HEK293T (cell line): ENCODE measurements at regions not wholly inside any gene's neighbourhood (a gene's known extent, or its start where the extent isn't known, plus 50 kb on each side); places are given as distances from the start of the nearest gene placed in this dataset.

Source experiments
- CTCF ChIA-PET: fragments of 350-600 bp; formaldehyde crosslinking; extraction: SDS; loops from one replicate; lab custom pipeline; 2021; ENCODE audit warnings: antibody characterized with exemption, inconsistent platforms; lab: Yijun Ruan, JAX
- POLR2A ChIA-PET: fragments of 350-600 bp; formaldehyde crosslinking; extraction: SDS; loops from one replicate; lab custom pipeline; 2020; ENCODE audit warnings: antibody characterized with exemption, inconsistent platforms; lab: Yijun Ruan, JAX
- DNase-seq: peaks from one replicate; pipeline ENCODE4 v3.0.0; 2012; ENCODE audit warnings: mixed read lengths; ENCODE audit errors: extremely low spot score
- ARNT ChIP-seq: fragments of 450-650 bp; IDR thresholded peaks from 2 replicates; pipeline ENCODE4 v1.6.1; 2017; ENCODE audit warnings: mild to moderate bottlenecking
- BHLHE40 ChIP-seq: fragments of 450-650 bp; IDR thresholded peaks from 2 replicates; pipeline ENCODE4 v1.6.1; 2016; ENCODE audit warnings: mild to moderate bottlenecking, moderate library complexity, borderline replicate concordance
- CTBP1 ChIP-seq: fragments of 450-650 bp; IDR thresholded peaks from 2 replicates; pipeline ENCODE4 v1.6.1; 2016; ENCODE audit warnings: borderline replicate concordance
- ELF4 ChIP-seq: fragments of 450-650 bp; IDR thresholded peaks from 2 replicates; pipeline ENCODE4 v1.6.1; 2017; ENCODE audit warnings: antibody characterized with exemption
- FOXA1 ChIP-seq: fragments of 450-650 bp; IDR thresholded peaks from 2 replicates; pipeline ENCODE4 v1.6.1; 2016; ENCODE audit warnings: mild to moderate bottlenecking
- FOXK2 ChIP-seq: fragments of 450-650 bp; IDR thresholded peaks from 2 replicates; pipeline ENCODE4 v1.6.1; 2016; ENCODE audit warnings: mild to moderate bottlenecking
- FOXM1 ChIP-seq: fragments of 450-650 bp; IDR thresholded peaks from 2 replicates; pipeline ENCODE4 v1.6.1; 2017; ENCODE audit warnings: mild to moderate bottlenecking, borderline replicate concordance
- HDGF ChIP-seq: fragments of 450-650 bp; IDR thresholded peaks from 2 replicates; pipeline ENCODE4 v1.6.1; 2017; ENCODE audit warnings: antibody characterized with exemption, borderline replicate concordance
- L3MBTL2 ChIP-seq: fragments of 450-650 bp; conservative IDR thresholded peaks from 2 replicates; pipeline ENCODE4 v1.6.1; 2016; ENCODE audit warnings: mild to moderate bottlenecking
- LEF1 ChIP-seq: fragments of 450-650 bp; IDR thresholded peaks from 2 replicates; pipeline ENCODE4 v1.6.1; 2017; ENCODE audit warnings: mild to moderate bottlenecking, borderline replicate concordance
- NFRKB ChIP-seq: fragments of 450-650 bp; IDR thresholded peaks from 2 replicates; pipeline ENCODE4 v1.6.1; 2016; ENCODE audit warnings: mild to moderate bottlenecking, moderate library complexity
- SP1 ChIP-seq: fragments of 450-650 bp; IDR thresholded peaks from 2 replicates; pipeline ENCODE4 v1.6.1; 2017
- SUZ12 ChIP-seq: fragments of 450-650 bp; IDR thresholded peaks from 2 replicates; pipeline ENCODE4 v1.6.1; 2016; ENCODE audit warnings: mild to moderate bottlenecking
- TARDBP ChIP-seq: fragments of 450-650 bp; IDR thresholded peaks from 2 replicates; pipeline ENCODE4 v1.6.1; 2016
- ZNF384 ChIP-seq: fragments of 450-650 bp; IDR thresholded peaks from 2 replicates; pipeline ENCODE4 v1.6.1; 2016
- TF ChIP-seq, protein P1 (sequence below): fragments of 450-650 bp; IDR thresholded peaks from 2 replicates; pipeline ENCODE4 v1.6.1; 2016

DNA sequence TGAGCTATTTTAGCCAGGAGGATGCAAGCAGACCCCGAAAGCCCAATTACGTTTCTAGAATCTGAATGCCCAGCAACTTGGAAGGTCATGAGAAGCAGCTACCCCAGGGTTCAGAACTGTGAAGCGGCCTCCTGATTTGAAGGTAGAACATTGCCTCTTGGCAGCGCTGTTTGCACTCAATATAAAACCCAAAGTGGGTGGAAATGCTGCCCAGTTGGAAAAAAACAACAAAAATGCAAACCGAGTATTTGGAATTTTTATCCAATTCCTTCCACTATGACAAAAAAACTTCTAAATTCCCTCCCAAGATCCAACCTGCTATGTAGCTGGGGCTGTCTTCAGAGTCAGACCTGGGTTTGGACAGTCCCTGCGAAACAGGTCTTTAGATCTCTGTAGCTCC lies 103.3 kb upstream of the RBPJ start:
- no peak for DNase-seq
- POLR2A ChIA-PET = interaction anchor here (0.9 kb wide), 3 partner anchors 10 to 103 kb away, joined by 3 to 5 read pairs (median 3); partner anchors contain the start of gene RBPJ
- CTCF ChIA-PET = no interaction called here
- TF ChIP-seq ELF4 = no peak
- TF ChIP-seq ZNF384 = no peak
- TF ChIP-seq, protein P1, sequence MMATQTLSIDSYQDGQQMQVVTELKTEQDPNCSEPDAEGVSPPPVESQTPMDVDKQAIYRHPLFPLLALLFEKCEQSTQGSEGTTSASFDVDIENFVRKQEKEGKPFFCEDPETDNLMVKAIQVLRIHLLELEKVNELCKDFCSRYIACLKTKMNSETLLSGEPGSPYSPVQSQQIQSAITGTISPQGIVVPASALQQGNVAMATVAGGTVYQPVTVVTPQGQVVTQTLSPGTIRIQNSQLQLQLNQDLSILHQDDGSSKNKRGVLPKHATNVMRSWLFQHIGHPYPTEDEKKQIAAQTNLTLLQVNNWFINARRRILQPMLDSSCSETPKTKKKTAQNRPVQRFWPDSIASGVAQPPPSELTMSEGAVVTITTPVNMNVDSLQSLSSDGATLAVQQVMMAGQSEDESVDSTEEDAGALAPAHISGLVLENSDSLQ = no peak
- TF ChIP-seq SP1 = no peak
- no peak for TF ChIP-seq SUZ12
- no peak for TF ChIP-seq FOXK2
- TF ChIP-seq LEF1 = no peak
- no peak for TF ChIP-seq NFRKB
- no peak for TF ChIP-seq ARNT
- no peak for TF ChIP-seq FOXA1
- TF ChIP-seq CTBP1 = no peak
- TF ChIP-seq L3MBTL2 = no peak
- no peak for TF ChIP-seq FOXM1

DNA sequence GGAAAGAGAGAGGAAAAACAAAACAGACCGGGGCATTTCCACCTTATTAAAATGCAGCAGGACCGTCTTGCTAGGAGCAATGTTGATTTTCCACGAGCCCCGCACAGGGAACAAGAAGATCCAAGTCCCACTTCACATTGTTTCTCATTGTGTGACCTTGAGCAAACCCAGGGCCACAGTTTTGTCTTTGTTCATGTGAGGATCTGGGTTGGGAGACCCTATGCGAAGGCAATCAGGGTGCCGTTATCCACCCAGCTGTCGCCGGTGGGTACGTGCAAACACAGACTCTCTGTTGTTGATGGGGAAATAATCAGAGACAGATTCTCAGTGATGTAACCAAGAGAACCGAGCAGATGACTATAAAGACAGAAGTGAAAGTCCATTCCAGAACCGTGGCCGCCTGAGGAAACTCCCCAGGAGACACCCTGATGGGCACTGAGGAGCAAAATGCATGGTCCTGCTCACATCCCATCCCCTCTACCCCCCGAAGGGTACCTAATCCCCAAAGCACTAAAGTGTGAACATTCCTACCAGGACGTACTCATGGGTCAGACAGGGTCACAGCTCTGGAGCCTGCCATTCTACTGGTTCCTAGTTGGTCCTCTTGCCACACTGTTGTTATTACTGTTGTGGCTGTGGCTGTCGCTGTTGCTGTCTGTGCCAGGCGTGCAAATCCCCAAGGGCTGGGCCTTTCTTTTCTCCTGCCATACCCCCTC lies 102.7 kb upstream of the RBPJ start:
- no peak for TF ChIP-seq L3MBTL2
- TF ChIP-seq FOXM1 = no peak
- no peak for TF ChIP-seq SUZ12
- ChIA-PET POLR2A (interaction anchor here (0.9 kb wide), 2 partner anchors 11 to 102 kb away, joined by 3 to 5 read pairs; partner anchors contain the start of gene RBPJ), CTCF (no interaction called here)
- no peak for DNase-seq

DNA sequence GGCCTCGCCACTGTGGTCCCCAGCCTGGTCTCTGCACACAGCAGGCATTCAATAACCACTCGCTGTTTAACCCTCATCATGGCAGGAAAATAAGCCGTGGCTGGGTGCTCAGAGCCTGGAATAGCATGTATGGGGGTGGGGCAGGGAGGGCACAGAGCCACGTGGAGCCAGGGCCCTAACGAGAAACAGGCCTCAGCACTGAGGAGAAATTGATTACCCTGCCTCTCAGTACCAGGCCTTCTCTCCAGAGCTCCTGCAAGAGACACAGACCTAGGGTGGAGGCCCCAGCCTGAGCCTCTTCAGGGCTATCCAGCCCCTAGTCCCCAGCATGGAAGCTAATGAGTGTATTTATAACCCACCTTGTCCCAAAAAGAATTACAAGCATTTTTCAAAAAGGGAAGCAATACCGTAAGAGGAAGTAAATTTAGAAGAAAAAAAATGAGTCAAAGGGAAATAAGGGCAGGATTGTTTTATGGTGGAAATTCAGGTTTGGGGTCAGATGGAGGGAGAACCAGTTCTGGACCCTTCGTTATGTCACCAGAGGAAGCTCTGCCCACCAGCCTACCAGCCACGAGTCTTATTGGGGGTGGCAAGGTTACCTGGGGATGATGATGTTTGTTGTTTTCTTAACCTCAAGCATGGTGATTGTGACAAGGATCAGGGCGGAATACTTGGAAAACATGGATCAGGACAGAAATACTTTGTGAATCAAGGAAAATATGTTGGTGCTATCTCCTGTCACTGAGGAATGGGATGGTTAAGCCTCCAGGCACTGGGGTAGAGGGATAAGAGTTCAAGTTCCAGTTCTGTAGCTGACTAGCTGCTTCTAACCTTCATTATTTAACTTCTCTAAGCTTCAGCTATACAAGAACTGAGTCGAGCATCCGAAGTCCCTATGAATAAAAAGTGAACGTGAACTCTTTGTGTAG lies 101.9 kb upstream of the RBPJ start:
- POLR2A ChIA-PET = no interaction called here
- CTCF ChIA-PET = no interaction called here
- DNase-seq = no peak
- TF ChIP-seq, protein P1 = no peak
- no peak for TF ChIP-seq BHLHE40
- no peak for TF ChIP-seq LEF1
- no peak for TF ChIP-seq ARNT
- TF ChIP-seq ZNF384 = no peak
- TF ChIP-seq NFRKB = no peak
- no peak for TF ChIP-seq SP1
- TF ChIP-seq L3MBTL2 = no peak
- no peak for TF ChIP-seq SUZ12
- TF ChIP-seq FOXK2 = no peak
- TF ChIP-seq FOXM1 = no peak
- TF ChIP-seq CTBP1 = no peak
- no peak for TF ChIP-seq TARDBP
- no peak for TF ChIP-seq ELF4
- no peak for TF ChIP-seq FOXA1

DNA sequence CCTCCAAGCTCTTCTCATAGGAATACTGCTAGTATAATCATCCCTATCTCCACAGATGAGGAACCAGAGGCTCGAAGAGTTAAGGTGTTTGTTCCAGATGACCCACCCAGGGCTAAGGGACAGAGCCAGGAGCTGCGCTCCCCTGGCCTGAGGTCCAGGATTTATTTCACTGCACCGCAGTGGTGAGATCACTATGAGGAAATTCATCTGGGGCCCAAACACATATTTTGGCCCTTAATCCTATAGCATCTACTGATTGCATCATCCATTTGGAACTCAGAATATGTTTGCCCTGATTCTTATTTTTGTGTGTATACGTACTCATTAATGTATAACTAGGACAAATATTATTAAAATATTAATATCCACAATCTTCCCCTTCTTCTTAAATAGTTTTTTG lies 100.1 kb upstream of the RBPJ start:
- POLR2A ChIA-PET = no interaction called here
- TF ChIP-seq NFRKB (no peak), FOXK2 (no peak), L3MBTL2 (no peak), CTBP1 (no peak), FOXA1 (no peak), TARDBP (no peak), LEF1 (no peak), BHLHE40 (no peak), ZNF384 (no peak), ELF4 (no peak), ARNT (no peak), HDGF (no peak), FOXM1 (no peak), SUZ12 (no peak), SP1 (no peak)
- TF ChIP-seq, protein P1 = no peak
- CTCF ChIA-PET = no interaction called here
- DNase-seq = no peak

DNA sequence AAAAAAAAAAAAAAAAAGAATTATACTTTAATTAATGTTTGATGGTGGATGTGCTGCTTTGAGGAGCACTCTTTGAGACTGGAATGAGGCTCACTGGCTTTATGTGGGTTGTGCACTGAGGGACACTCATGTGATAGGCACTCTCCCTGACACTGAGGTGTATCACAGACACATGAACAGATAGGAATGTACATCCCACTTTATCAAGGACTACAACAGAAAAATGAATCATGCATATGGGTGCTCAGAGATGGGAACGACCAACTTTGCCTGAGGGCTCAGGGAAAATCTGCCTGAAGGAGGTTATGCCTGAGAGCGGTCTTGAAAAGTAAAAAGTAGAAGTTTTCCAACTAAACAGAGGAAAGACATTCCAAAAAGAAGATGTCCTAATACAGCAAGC lies 97.7 kb upstream of the RBPJ start:
- POLR2A ChIA-PET = no interaction called here
- TF ChIP-seq LEF1 = no peak
- TF ChIP-seq ELF4 = no peak
- no peak for TF ChIP-seq FOXA1
- TF ChIP-seq ZNF384 = no peak
- TF ChIP-seq, protein P1 = no peak
- no peak for TF ChIP-seq CTBP1
- TF ChIP-seq SP1 = no peak
- TF ChIP-seq ARNT = no peak
- TF ChIP-seq SUZ12 = no peak
- DNase-seq = no peak
- CTCF ChIA-PET = no interaction called here
